Stimulated activated CD4-positive, alpha-beta T cell treated with anti-CD3 and anti-CD28 coated beads, Interleukin-1b, Interleukin-23, amount 100 ng/mL, for 4 hours (primary cell): ENCODE measurements at regions not wholly inside any gene's neighbourhood (a gene's known extent, or its start where the extent isn't known, plus 50 kb on each side); places are given as distances from the start of the nearest gene placed in this dataset.
"Not testable (repeated sequence)": the region's sequence is repeated elsewhere in the genome, so short reads cannot be mapped to it uniquely, and the experiment has no call there.

ENCODE experiments used
- DNase-seq, 2 donors: peaks; one replicate each; pipeline ENCODE4 v3.0.0-alpha.2; 2020; ENCODE audit warnings: low read depth in 2 of 2

DNA sequence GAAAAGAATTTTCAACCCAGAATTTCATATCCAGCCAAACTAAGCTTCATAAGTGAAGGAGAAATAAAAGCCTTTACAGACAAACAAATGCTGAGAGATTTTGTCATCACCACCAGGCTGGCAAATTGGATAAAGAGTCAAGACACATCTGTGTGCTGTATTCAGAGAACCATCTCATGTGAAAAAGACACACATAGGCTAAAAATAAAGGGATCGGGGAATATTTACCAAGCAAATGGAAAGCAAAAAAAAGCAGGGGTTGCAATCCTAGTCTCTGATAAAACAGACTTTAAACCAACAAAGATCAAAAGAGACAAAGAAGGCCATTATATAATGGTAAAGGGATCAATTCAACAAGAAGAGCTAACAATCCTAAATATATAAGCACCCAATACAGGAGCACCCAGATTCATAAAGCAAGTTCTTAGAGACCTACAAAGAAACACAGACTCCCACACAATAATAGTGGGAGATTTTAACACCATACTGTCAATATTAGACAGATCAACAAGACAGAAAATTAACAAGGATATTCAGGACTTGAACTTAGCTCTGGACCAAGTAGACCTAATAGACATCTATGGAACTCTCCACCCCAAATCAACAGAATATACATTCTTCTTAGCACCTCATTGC lies 55.9 kb upstream of the ACSM6 start:
- DNase-seq = not testable (repeated sequence)

DNA sequence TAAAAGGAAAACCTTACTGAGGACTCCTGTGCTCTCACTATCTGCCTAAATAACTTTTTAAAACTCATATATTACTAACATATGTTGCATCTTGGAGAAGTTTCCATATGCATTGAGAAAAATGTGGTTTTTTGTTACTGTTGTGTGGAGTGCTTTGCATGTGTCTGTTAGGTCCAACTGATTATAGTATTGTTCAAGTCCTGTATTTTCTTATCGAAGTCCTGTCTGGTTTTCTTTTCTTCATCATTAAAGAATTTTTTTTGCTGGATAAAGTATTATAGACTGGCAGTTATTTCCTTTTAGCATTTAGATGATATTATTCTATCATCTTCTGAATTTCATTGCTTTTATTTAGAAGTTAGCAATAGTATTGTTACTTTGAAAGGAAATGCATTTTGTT lies 59.5 kb upstream of the ACSM6 start:
- no peak for DNase-seq

DNA sequence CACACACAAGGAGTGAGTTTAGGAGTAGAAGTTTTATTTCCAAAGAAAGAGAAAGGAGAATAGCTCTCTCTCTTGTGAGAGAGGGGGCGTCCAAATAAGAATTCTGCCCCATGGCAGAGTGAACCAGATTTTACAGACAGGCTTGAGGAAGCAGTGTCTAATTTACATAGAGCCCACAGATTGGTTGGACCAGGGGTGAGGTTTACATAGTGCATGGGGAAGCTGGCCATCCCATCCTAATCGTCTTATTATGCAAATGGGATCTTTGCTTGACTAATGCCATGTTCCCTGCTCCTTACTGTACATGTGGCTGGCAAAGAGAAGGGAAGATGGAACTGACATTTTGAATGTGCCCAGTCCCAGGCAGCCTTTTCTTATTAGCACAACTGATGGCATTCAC lies 60.0 kb upstream of the ACSM6 start:
- no peak for DNase-seq

DNA sequence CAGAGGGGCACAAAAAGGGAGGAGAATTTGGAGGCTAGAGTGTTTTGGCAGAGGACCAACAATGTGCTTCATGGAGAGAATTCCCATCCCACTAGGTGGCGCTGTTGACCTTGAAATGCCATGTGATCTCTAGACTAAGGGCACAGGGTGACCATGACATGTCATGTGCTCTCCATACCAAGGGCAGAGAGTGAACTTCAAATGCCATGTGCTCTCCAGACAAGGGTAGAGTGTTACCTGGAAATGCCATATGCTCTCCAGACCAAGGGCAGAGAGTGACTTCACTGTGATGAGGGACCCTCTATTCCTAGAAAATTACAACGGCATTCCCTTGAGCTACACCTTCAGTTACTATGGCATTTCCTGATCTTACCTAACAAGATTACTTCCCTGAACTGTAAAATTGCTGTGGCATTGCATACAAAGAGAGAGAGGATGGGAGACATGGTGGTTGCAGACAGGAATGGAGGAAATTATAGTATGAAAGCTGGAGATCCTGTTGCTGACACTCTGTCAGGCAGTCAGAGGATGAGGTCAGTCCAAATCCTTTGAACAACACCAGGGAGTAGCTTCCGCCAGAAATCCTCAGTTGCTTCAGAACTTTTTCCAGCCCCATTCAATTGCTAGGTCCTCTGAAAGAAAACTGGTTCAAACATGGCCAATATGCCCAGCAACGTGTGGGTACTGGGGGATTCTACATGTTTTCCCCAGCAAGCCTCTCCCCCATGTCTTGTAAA lies 60.9 kb upstream of the ACSM6 start:
- DNase-seq = peak; percentile 47 to 50

DNA sequence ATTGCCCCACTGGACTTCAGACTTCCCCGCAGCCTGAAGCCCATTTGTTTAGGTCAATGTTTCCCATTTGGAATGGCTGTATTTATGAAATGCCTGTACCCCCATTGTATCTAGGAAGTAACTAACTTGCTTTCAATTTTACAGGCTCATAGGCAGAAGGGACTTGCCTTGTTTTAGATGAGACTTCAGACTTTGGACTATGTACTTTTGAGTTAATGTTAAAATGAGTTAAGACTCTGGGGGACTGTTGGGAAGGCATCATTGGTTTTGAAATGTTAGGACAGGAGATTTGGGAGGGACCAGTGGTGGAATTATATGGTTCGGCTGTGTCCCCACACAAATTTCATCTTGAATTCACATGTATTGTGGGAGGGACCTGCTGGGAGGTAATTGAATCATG lies 61.1 kb upstream of the CYP2C8 start:
- DNase-seq = not testable (repeated sequence)

DNA sequence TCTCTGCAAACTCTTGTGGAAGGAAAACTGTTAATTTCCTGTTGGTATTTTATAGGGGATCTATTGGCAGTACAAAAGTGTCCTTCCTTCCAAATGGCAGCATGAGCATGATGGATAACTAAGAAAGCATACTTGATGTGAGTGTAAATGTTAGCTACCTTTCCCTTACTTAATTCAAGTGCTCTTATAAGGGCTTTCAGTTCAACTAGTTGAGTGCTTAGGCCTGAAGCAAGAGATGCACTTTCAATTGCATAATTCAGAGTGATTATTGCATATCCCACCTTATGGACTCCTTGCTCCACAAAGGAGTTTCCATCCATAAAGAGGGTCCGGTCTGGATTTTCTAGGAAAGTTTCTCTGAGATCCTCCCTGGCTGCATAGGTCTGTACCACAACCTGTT lies 56.3 kb upstream of the CYP2C8 start:
- DNase-seq = no peak

DNA sequence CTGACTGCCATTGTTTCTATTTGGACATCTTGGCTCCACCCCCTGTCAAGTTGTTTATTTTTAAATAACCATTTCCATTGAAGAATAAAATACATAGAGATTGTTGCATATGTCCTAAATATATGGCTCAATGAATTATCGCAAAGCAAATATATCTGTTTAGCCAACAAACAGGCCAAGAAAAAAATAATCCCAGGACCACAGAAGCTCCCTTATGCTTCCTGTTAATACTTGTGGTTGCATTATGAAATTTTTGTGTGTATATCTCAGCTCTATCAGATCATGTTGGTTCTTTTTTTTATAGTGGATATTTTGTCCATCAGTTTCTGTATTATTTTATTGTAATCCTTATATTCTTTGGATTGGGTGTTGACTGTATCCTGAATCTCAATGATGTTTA lies 53.4 kb upstream of the CYP2C8 start:
- DNase-seq = no peak

- DNase-seq = no peak
These were observed 52.6 kb upstream of the CYP2C8 start for GRCh38 chr10:95121904-95122303.
